K562 (cell line): ENCODE measurements at regions not wholly inside any gene's neighbourhood (a gene's known extent, or its start where the extent isn't known, plus 50 kb on each side); places are given as distances from the start of the nearest gene placed in this dataset.

Experiments used
- ATAC-seq: fragments of 200-7000 bp; cut with Tn5 transposase; 3 replicates; pipeline ENCODE4 v1.9.1; 2020; ENCODE audit warnings: moderate library complexity
- BruUV-seq: library from RNA; stranded (reverse); fragments of 400-500 nt; replicated peaks from 2 replicates; lab custom pipeline; 2021; lab: Mats Ljungman, UMichigan
- CTCF ChIA-PET: fragments of 300-600 bp; formaldehyde crosslinking; extraction: SDS; loops from one replicate; lab custom pipeline; 2021; ENCODE audit warnings: low intra/inter-chr PET ratio; lab: Yijun Ruan, JAX
- POLR2A ChIA-PET: fragments of 300-600, 350-650 bp; sonication (Branson Sonifier 250); formaldehyde crosslinking; extraction: SDS; loops from one replicate; lab custom pipeline; 2021; ENCODE audit warnings: antibody characterized with exemption, inconsistent platforms; lab: Yijun Ruan, JAX
- DNase-seq, 4 experiments: peaks; one replicate each; pipeline versions ENCODE4 v3.0.0 to v3.0.0-alpha.2; 2011 to 2018; ENCODE audit warnings: low spot score in 3 of 4, mixed read lengths in 3 of 4; ENCODE audit errors: extremely low read depth in 1 of 4
- FAIRE-seq: peaks from 2 replicates; lab custom pipeline; 2011; peaks lifted over from hg19 to GRCh38; lab: Jason Lieb, UNC
- H2AFZ ChIP-seq: 2 replicates; pipeline ENCODE4 v1.6.0; 2011; ENCODE audit warnings: low read depth, low read length, control low read depth, inconsistent platforms
- H3K27ac ChIP-seq: fragments of 200-600 bp; 3 replicates; pipeline ENCODE4 v1.8.0; 2011; ENCODE audit warnings: low read depth, mild to moderate bottlenecking, control low read depth, inconsistent platforms, low read length, moderate library complexity, mixed read lengths; ENCODE audit errors: extremely low read depth
- H3K27me3 ChIP-seq, 2 experiments: fragments of 300-600 bp in 1 of 2; 2 replicates in 1 of 2; 3 replicates in 1 of 2; pipeline versions ENCODE4 v1.6.0 to v1.8.0; 2011; ENCODE audit warnings: inconsistent platforms in 2 of 2, low read length in 2 of 2, mild to moderate bottlenecking in 1 of 2, mixed read lengths in 1 of 2, moderate library complexity in 1 of 2; ENCODE audit not compliant: control insufficient read depth in 2 of 2, insufficient read depth in 2 of 2
- H3K36me3 ChIP-seq: fragments of 300-600 bp; 3 replicates; pipeline ENCODE4 v1.8.0; 2011; ENCODE audit warnings: mild to moderate bottlenecking, low read length, inconsistent platforms; ENCODE audit not compliant: control insufficient read depth, insufficient read depth
- H3K4me1 ChIP-seq, 2 experiments: fragments of 200-600 bp in 1 of 2; replicated peaks in 1 of 2; 2 replicates in 1 of 2; 3 replicates in 1 of 2; pipeline versions ENCODE4 v1.5.1 to v1.8.0; 2011; ENCODE audit warnings: inconsistent platforms in 2 of 2, low read length in 2 of 2, mild to moderate bottlenecking in 1 of 2, mixed read lengths in 1 of 2, moderate library complexity in 1 of 2; ENCODE audit not compliant: control insufficient read depth in 2 of 2, insufficient read depth in 2 of 2
- H3K4me2 ChIP-seq: 2 replicates; pipeline ENCODE4 v1.6.1; 2011; ENCODE audit warnings: low read length, control low read depth, inconsistent platforms, mixed read lengths; ENCODE audit not compliant: insufficient read depth
- H3K4me3 ChIP-seq: fragments of 200-600 bp; sonication (generic), shearing (Covaris generic); 2 replicates; pipeline ENCODE4 v1.5.1; 2016; ENCODE audit warnings: control low read depth, inconsistent platforms
- H3K79me2 ChIP-seq: fragments of 200-600 bp; 3 replicates; pipeline ENCODE4 v1.8.0; 2011; ENCODE audit warnings: low read length, inconsistent platforms; ENCODE audit not compliant: control insufficient read depth, insufficient read depth
- H3K9ac ChIP-seq, 2 experiments: 2 replicates each; pipeline versions ENCODE4 v1.6.0 to v1.6.1; 2011; ENCODE audit warnings: low read depth in 2 of 2, low read length in 2 of 2, control low read depth in 1 of 2, inconsistent platforms in 1 of 2, mild to moderate bottlenecking in 1 of 2, mixed read lengths in 1 of 2; ENCODE audit not compliant: insufficient read depth in 1 of 2
- H3K9me1 ChIP-seq: one replicate; pipeline ENCODE4 v1.6.0; 2011; ENCODE audit warnings: inconsistent platforms, mild to moderate bottlenecking, low read length, moderate library complexity; ENCODE audit not compliant: control insufficient read depth, insufficient read depth
- H3K9me3 ChIP-seq: replicated peaks from 2 replicates; pipeline ENCODE4 v1.5.1; 2011; ENCODE audit warnings: low read depth, low read length, inconsistent platforms; ENCODE audit not compliant: control insufficient read depth, insufficient read depth
- H4K20me1 ChIP-seq: replicated peaks from 2 replicates; pipeline ENCODE4 v1.6.1; 2011; ENCODE audit warnings: low read length, inconsistent platforms, mixed read lengths; ENCODE audit not compliant: control insufficient read depth, insufficient read depth
- CBFA2T2 ChIP-seq: fragments of 450-650 bp; conservative IDR thresholded peaks from 2 replicates; pipeline ENCODE4 v1.6.1; 2017; ENCODE audit warnings: mild to moderate bottlenecking
- HNRNPH1 ChIP-seq: fragments of 200-400 bp; formaldehyde crosslinking; optimal IDR thresholded peaks from 2 replicates; pipeline ENCODE3; 2017; ENCODE audit warnings: low read depth, mild to moderate bottlenecking, low read length, moderate library complexity
- NR2C2 ChIP-seq, 2 experiments: fragments of 200-800 bp in 1 of 2; sonication (Bioruptor generic) in 1 of 2; sonication (generic) in 1 of 2; formaldehyde crosslinking in 1 of 2; IDR thresholded peaks; 2 replicates each; pipeline versions ENCODE4 v1.6.1 to v1.8.0; 2016 to 2022; ENCODE audit warnings: mild to moderate bottlenecking in 1 of 2, missing compliant biosample characterization in 1 of 2, missing genetic modification characterization in 1 of 2, missing genetic modification reagents in 1 of 2
- POLR2AphosphoS2 ChIP-seq: IDR thresholded peaks from 2 replicates; pipeline ENCODE4 v1.6.1; 2012; ENCODE audit warnings: low read length, improper control_type of control experiment
- SIN3B ChIP-seq: fragments of 450-650 bp; IDR thresholded peaks from 2 replicates; pipeline ENCODE4 v1.6.1; 2017; ENCODE audit warnings: low read depth, mild to moderate bottlenecking, moderate library complexity
- U2AF2 ChIP-seq: fragments of 200-400 bp; formaldehyde crosslinking; optimal IDR thresholded peaks from 2 replicates; pipeline ENCODE3; 2017; ENCODE audit warnings: low read depth, mild to moderate bottlenecking, low read length
- YY1 ChIP-seq, 3 experiments: IDR thresholded peaks; 2 replicates each; pipeline ENCODE4 v1.6.1; 2011; ENCODE audit warnings: low read length in 2 of 3, mild to moderate bottlenecking in 2 of 3, moderate library complexity in 2 of 3, borderline replicate concordance in 1 of 3, control low read depth in 1 of 3, low read depth in 1 of 3; ENCODE audit not compliant: insufficient read depth in 3 of 3, insufficient replicate concordance in 2 of 3, control insufficient read depth in 1 of 3, insufficient read length in 1 of 3; ENCODE audit errors: extremely low read depth in 1 of 3
- WGBS: fragments of 100-300 bp; shearing (Covaris generic); methylation state at CpG from one replicate; pipeline ENCODE4 v1.1.6; 2016; ENCODE audit warnings: low coverage, mixed read lengths; ENCODE audit not compliant: insufficient coverage; ENCODE audit errors: missing lambda C conversion rate; 5-methylcytosine and 5-hydroxymethylcytosine counted together
- in situ Hi-C: fragments of 300-500 bp; cut with MboI; formaldehyde crosslinking; loops from 4 replicates; pipeline ENCODE4 v1.15.0; 2018; ENCODE audit warnings: inconsistent platforms, mixed read lengths
- intact Hi-C: fragments of 100-400 bp; cut with micrococcal nuclease; formaldehyde crosslinking; loops from 2 replicates; pipeline ENCODE4 v1.14.2; 2022
- TF ChIP-seq, protein P1 (sequence below): fragments of 250-450 bp; sonication (Bioruptor Pico); IDR thresholded peaks from 2 replicates; pipeline ENCODE4 v1.4.0; 2020

DNA sequence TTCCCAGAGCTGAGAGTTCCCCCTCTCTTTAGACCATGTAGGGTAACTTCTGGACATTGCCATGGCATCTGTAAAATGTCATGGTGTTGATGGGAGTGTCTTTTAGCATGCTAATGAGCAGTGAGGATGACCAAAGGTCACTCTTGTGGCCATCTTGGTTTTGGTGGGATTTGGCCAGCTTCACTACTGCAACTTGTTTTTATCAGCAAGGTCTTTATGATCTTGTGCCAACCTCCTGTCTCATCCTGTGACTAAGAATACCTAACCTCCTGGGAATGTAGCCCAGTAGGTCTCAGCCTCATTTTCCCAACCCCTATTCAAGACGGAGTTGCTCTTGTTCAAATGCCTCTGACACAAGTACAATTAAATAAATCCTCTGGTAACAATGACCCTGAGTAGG lies 244.4 kb downstream of the NEDD1 start:
- no TSS peak for BruUV-seq
- no peaks in the 10 kb centered on the region for H3K36me3 ChIP-seq
- H3K9me3 ChIP-seq = no peaks in the 10 kb centered on the region
- POLR2A ChIA-PET = no interaction called here
- in situ Hi-C loops = no loop called here
- H3K27ac ChIP-seq = no peak overlapping the region
- no peak for DNase-seq
- CTCF ChIA-PET = no interaction called here
- no peaks in the 10 kb centered on the region for H3K4me1 ChIP-seq
- H3K9me1 ChIP-seq = no peaks in the 10 kb centered on the region
- H4K20me1 ChIP-seq = no peaks in the 10 kb centered on the region
- no peaks in the 10 kb centered on the region for H3K27me3 ChIP-seq
- intact Hi-C loops = loop anchor here (10.0 kb wide), 1 partner anchor 1243 kb away; no protein-coding TSS in a partner anchor
- H3K79me2 ChIP-seq = no peaks in the 10 kb centered on the region
- WGBS = 0% methylated on average over 1 of the region's 1 CpG
- no peak overlapping the region for H2AFZ ChIP-seq
- ATAC-seq = no peak
- no peak overlapping the region for H3K9ac ChIP-seq
- no peak overlapping the region for H3K4me3 ChIP-seq
- FAIRE-seq = no peak
- no peak for TF ChIP-seq NR2C2 (CRISPR knock-in tag; IDR thresholded peaks at IDR 0.05)
- no peak for TF ChIP-seq NR2C2 (tag; IDR thresholded peaks at IDR 0.05)
- TF ChIP-seq SIN3B = no peak
- no peak overlapping the region for H3K4me2 ChIP-seq

DNA sequence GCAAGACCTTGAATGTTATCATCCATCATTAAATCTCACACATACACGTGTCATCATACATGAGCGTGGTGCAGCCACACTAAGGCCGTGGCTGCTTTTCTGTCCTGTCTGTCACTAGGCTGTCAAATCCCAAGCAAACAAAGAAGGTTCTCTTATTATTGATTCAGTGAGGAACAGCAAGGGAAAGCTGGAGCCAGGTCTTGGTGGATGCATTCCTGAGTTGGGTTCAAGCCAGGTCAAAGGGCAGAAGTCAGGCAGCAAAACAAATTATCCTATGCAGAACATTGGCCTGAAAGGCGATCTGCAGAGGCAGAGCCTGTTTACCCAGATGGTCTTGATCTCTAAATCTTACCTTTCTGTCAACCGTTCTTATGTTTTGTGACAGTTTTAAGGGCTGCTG lies 252.3 kb downstream of the NEDD1 start:
- in situ Hi-C loops (no loop called here), intact Hi-C loops (loop anchor here (10.0 kb wide), 1 partner anchor 1235 kb away; no protein-coding TSS in a partner anchor)
- no TSS peak for BruUV-seq
- H3K36me3 ChIP-seq = no peaks in the 10 kb centered on the region
- WGBS = 0% methylated on average over 5 of the region's 5 CpGs
- ChIA-PET POLR2A (no interaction called here), CTCF (no interaction called here)
- no peak for ATAC-seq
- H3K4me3 ChIP-seq = no peak overlapping the region
- no peaks in the 10 kb centered on the region for H3K79me2 ChIP-seq
- no peaks in the 10 kb centered on the region for H3K9me3 ChIP-seq
- H4K20me1 ChIP-seq = no peaks in the 10 kb centered on the region
- H3K27ac ChIP-seq = no peak overlapping the region
- no peak overlapping the region for H3K4me2 ChIP-seq
- DNase-seq = no peak
- H2AFZ ChIP-seq = no peak overlapping the region
- H3K27me3 ChIP-seq = no peaks in the 10 kb centered on the region
- H3K4me1 ChIP-seq = no peaks in the 10 kb centered on the region
- FAIRE-seq = no peak
- H3K9me1 ChIP-seq = no peaks in the 10 kb centered on the region
- H3K9ac ChIP-seq = no peak overlapping the region
- TF ChIP-seq U2AF2 = no peak
- no peak for TF ChIP-seq POLR2AphosphoS2
- TF ChIP-seq, protein P1, sequence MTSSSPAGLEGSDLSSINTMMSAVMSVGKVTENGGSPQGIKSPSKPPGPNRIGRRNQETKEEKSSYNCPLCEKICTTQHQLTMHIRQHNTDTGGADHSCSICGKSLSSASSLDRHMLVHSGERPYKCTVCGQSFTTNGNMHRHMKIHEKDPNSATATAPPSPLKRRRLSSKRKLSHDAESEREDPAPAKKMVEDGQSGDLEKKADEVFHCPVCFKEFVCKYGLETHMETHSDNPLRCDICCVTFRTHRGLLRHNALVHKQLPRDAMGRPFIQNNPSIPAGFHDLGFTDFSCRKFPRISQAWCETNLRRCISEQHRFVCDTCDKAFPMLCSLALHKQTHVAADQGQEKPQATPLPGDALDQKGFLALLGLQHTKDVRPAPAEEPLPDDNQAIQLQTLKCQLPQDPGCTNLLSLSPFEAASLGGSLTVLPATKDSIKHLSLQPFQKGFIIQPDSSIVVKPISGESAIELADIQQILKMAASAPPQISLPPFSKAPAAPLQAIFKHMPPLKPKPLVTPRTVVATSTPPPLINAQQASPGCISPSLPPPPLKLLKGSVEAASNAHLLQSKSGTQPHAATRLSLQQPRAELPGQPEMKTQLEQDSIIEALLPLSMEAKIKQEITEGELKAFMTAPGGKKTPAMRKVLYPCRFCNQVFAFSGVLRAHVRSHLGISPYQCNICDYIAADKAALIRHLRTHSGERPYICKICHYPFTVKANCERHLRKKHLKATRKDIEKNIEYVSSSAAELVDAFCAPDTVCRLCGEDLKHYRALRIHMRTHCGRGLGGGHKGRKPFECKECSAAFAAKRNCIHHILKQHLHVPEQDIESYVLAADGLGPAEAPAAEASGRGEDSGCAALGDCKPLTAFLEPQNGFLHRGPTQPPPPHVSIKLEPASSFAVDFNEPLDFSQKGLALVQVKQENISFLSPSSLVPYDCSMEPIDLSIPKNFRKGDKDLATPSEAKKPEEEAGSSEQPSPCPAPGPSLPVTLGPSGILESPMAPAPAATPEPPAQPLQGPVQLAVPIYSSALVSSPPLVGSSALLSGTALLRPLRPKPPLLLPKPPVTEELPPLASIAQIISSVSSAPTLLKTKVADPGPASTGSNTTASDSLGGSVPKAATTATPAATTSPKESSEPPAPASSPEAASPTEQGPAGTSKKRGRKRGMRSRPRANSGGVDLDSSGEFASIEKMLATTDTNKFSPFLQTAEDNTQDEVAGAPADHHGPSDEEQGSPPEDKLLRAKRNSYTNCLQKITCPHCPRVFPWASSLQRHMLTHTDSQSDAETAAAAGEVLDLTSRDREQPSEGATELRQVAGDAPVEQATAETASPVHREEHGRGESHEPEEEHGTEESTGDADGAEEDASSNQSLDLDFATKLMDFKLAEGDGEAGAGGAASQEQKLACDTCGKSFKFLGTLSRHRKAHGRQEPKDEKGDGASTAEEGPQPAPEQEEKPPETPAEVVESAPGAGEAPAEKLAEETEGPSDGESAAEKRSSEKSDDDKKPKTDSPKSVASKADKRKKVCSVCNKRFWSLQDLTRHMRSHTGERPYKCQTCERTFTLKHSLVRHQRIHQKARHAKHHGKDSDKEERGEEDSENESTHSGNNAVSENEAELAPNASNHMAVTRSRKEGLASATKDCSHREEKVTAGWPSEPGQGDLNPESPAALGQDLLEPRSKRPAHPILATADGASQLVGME (CRISPR knock-in tag) = no peak
- no peak for TF ChIP-seq HNRNPH1
- no peak for TF ChIP-seq YY1 (IDR thresholded peaks at IDR 0.05; ENCODE audit: borderline replicate concordance in 1 of 3, control insufficient read depth in 1 of 3, extremely low read depth in 1 of 3, insufficient read depth in 3 of 3, insufficient read length in 1 of 3, insufficient replicate concordance in 2 of 3, low read depth in 1 of 3, low read length in 2 of 3)
- no peak for TF ChIP-seq CBFA2T2
